NCI-H774 (cell line): ENCODE measurements at regions not wholly inside any gene's neighbourhood (a gene's known extent, or its start where the extent isn't known, plus 50 kb on each side); places are given as distances from the start of the nearest gene placed in this dataset.
"Not testable (repeated sequence)": the region's sequence is repeated elsewhere in the genome, so short reads cannot be mapped to it uniquely, and the experiment has no call there.

Source experiments
- DNase-seq: peaks from one replicate; lab custom pipeline; 2025; lab: John Stamatoyannopoulos, UW

- no peak for DNase-seq
Measured at GRCh38 chr18:38796762-38797161, 1231.2 kb upstream of the CELF4 start.

- DNase-seq, result no peak
Measured at GRCh38 chr18:38792731-38793130, 1227.1 kb upstream of the CELF4 start.

GRCh38 chr18:38790786-38791185 lies 1225.2 kb upstream of the CELF4 start:
- no peak for DNase-seq

GRCh38 chr18:38790303-38790702 lies 1224.7 kb upstream of the CELF4 start:
- DNase-seq, result no peak

- no peak for DNase-seq
Measured at GRCh38 chr18:38789141-38789540, 1223.5 kb upstream of the CELF4 start.

GRCh38 chr18:38786906-38787305 lies 1221.3 kb upstream of the CELF4 start:
- DNase-seq, result no peak

GRCh38 chr18:38771620-38772019 lies 1206.0 kb upstream of the CELF4 start:
- DNase-seq, result not testable (repeated sequence)

- no peak for DNase-seq
Measured at GRCh38 chr18:38768504-38768903, 1202.9 kb upstream of the CELF4 start.

GRCh38 chr18:38759457-38759856 lies 1193.9 kb upstream of the CELF4 start:
- no peak for DNase-seq

GRCh38 chr18:38756436-38756835 lies 1190.8 kb upstream of the CELF4 start:
- no peak for DNase-seq

- no peak for DNase-seq
Measured at GRCh38 chr18:38752430-38752829, 1186.8 kb upstream of the CELF4 start.

GRCh38 chr18:38751898-38752297 lies 1186.3 kb upstream of the CELF4 start:
- DNase-seq, result no peak

GRCh38 chr18:38751211-38751610 lies 1185.6 kb upstream of the CELF4 start:
- DNase-seq, result no peak

GRCh38 chr18:38750751-38751150 lies 1185.2 kb upstream of the CELF4 start:
- no peak for DNase-seq

GRCh38 chr18:38747153-38747552 lies 1181.6 kb upstream of the CELF4 start:
- DNase-seq, result no peak

- DNase-seq, result not testable (repeated sequence)
Measured at GRCh38 chr18:38720181-38720580, 1154.6 kb upstream of the CELF4 start.

- DNase-seq, result no peak
Measured at GRCh38 chr18:38718365-38718901, 1152.8 kb upstream of the CELF4 start.

GRCh38 chr18:38709122-38709521 lies 1143.5 kb upstream of the CELF4 start:
- no peak for DNase-seq

GRCh38 chr18:38706373-38706772 lies 1140.8 kb upstream of the CELF4 start:
- no peak for DNase-seq

- no peak for DNase-seq
Measured at GRCh38 chr18:38698088-38698487, 1132.5 kb upstream of the CELF4 start.

GRCh38 chr18:38695559-38696280 lies 1130.1 kb upstream of the CELF4 start:
- no peak for DNase-seq

GRCh38 chr18:38693104-38693503 lies 1127.5 kb upstream of the CELF4 start:
- DNase-seq, result no peak

- DNase-seq, result no peak
Measured at GRCh38 chr18:38690626-38691025, 1125.0 kb upstream of the CELF4 start.

GRCh38 chr18:38688416-38688815 lies 1122.8 kb upstream of the CELF4 start:
- no peak for DNase-seq
